A172 (cell line): ENCODE measurements at regions not wholly inside any gene's neighbourhood (a gene's known extent, or its start where the extent isn't known, plus 50 kb on each side); places are given as distances from the start of the nearest gene placed in this dataset.
"Not testable (repeated sequence)": the region's sequence is repeated elsewhere in the genome, so short reads cannot be mapped to it uniquely, and the experiment has no call there.

ENCODE experiments used
- DNase-seq: peaks from one replicate; pipeline ENCODE4 v3.0.0-alpha.2; 2015; ENCODE audit warnings: low spot score

DNA sequence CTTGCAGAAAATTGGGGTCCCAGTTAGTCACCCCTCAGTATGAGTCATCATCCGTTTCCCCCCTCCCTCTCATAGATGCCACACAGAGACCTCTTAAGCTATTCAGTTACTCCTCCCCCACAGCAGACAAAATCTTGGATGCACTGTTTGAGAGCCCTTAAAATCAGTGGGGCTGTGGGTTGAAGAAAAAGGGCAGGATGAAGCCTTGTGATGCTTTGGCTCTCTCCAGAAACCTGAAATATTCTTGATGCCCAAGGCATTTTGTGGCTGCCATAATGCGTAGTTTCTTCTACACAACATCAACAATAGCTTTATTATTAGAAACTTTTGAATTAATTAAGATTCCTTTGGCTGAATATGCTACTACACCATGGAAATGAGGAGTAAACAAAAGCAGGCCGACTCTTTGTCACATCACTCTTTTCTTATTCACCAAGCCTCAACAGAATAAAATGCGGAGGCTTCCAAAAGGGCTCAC is 133.8 kb downstream of the MRPS30 start:
- no peak for DNase-seq

DNA sequence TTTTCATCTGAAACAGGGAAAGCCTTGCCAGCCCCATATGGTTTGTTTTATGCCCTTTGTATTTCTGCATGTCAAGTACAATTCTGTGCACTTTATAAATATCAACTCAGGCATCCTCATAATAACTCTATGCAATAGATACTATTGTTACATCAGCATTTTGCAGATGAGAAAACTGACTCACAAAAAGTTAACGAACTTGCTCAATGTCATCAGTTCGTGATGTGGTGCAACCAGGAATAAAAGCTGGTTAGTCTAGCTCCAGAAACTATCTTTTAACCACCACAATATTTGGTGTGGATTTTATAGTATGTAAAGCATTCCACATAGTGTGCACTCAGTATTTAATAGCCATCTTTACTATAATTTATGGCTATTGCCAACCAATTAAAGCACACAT is 134.9 kb downstream of the MRPS30 start:
- DNase-seq, result peak; percentile 8

DNA sequence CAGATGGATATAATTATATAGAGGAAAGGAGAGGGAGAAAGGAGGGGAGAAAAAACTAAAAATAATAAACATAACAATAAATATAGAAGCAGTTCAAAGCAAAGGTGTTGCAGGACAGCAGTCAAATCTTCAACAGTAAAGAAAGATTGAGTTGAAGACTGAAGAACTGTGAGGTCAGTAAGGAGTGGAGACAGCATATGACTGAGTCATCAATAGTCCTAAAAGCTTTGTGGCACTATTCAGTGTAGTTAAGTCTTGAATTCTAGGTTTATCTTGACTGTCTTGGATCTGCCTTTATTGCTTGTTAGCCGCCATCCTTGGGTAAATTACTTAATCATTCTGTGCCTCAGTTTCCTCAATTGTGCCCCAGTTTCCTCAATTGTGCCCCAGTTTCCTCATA is 137.0 kb downstream of the MRPS30 start:
- peak; percentile 2 for DNase-seq

DNA sequence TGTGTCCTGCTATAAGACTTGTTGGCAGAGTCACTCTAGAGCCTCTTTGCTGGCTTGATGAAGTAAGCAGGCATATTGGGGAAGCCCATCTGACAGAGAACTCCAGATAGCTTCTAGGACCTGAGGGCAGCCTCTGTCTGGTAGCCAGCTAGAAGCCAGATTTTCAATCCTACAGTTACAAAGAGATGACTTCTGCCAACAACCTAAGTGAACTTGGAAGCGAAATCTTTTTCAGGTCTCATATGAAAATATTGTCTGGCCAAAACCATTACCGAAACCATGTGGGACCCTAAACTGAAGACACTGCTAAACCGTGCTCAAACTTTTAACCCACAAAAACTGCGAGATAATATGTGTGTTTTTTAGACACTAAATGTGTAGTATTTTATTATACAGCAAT is 140.9 kb downstream of the MRPS30 start:
- DNase-seq, result no peak

DNA sequence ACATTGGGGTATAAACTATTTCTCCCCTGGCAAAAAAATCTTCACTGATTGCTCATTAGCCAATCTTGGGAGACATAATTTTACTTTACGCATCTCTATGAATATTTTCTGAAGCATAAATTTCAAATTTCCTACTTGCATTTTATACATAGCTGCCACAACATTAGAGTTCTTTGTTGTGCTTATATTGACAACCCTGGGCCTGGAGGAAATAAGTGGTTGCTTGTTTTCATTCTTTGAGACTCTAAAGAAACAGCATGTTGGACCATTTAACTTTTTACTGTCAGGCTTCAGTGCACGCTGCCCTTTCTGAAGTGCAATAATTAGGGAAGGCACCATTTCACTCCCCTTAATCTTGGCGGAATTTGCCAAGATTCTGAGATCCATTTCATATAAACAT is 142.6 kb downstream of the MRPS30 start:
- no peak for DNase-seq

DNA sequence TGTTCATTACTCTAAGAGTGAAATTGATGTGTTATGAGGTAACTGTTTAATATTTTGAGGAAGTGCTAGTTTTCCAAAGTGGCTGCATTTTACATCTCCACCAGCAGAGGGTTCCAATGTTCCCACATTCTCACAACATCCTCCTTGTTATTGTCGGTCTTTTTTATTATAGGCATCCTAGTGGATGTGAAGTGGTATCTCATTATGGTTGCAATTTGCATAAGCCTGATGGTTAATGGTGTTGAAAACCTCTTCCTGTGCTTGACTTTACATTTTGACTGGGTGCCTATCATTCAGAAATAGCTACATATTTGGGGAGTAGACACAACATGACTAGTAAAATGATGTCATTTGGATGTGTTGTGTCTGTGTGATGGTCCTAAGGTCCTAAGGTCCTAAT is 143.6 kb downstream of the MRPS30 start:
- DNase-seq, result peak; percentile 57

DNA sequence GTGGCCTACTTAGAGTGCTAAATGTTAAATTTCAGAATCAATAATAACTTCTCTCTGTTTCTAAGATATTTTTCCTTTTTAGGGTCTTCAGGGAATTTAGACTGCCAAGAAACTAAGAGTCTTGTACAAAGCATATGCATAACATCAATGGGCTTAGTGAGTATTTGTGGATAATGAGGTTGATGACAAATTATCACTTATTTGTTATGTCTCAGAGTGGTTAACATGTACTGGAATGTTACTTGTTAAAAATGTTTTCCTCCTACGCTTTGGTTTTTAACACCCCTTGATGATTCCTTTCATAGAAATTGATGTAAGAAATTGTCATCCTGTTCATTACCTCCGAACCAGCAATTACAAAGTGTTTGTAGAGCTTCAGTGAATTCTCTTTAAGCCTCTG is 144.3 kb downstream of the MRPS30 start:
- DNase-seq, result no peak

DNA sequence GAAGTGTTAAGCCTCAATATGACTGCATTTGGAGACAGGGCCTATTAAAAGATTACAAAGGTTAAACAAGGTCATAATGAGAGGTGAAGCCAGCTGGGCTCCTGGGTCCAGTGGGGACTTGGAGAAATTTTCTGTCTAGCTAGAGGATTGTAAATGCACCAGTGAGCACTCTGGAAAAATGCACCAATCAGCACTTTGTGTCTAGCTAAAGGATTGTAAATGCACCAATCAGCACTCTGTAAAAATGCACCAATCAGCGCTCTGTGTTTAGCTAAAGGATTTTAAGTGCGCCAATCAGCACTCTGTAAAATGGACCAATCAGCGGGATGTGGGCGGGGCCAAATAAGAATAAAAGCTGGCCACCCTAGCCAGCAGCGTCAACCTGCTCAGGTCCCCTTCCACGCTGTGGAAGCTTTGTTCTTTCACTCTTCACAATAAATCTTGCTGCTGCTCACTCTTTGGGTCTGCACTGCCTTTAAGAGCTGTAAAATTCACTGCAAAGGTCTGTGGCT is 150.3 kb downstream of the MRPS30 start:
- not testable (repeated sequence) for DNase-seq

DNA sequence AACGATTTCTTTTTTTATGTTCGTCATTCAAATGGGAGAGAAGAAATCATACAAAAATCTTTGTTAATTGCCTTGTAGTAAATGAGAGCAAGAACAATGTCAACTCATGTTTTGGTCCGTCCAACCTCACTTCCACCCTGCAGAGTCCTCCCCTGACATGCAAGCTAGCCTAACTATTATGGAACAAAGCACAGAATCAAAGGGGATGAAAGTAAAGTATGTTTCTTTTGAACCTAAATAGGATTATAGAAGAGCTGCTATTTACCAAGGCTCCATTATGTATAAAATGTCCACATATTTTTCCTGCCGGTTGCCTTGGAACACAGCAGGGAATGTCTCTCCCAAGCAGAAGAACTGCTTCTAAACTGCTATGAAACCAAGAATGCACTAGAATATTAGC is 161.1 kb downstream of the MRPS30 start:
- DNase-seq, result no peak

DNA sequence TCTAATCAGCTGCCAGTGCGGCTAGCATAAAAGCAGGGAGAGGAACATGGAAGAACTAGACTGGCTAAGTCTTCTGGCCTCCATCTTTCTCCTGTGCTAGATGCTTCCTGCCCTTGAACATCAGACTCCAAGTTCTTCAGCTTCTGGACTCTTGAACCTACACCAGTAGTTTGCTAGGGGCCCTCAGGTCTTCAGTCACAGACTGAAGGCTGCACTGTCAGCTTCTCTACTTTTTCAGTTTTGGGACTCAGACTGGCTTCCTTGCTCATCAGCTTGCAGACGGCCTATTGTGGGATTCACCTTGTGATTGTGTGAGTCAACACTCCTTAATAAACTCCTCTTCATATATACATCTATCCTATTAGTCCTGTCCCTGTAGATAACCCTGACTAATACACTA is 162.2 kb downstream of the MRPS30 start:
- DNase-seq, result not testable (repeated sequence)

DNA sequence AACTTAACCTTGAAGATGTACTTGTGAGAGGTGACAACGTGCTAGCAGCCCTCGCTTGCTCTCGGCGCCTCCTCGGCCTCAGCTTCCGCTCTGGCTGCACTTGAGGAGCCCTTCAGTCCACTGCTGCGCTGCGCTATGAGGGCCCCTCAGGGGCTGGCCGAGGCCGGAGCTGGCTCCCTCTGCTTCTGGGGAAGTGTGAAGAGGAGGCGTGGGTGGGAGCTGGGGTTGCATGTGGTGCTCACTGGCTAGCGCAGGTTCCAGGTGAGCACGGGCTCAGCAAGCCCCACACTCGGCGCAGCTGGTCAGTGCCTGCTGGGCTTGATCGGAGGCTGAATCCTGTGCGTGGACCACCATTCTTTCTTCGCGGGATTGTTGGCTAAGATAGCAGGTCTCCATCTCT is 166.1 kb downstream of the MRPS30 start:
- DNase-seq, result no peak

DNA sequence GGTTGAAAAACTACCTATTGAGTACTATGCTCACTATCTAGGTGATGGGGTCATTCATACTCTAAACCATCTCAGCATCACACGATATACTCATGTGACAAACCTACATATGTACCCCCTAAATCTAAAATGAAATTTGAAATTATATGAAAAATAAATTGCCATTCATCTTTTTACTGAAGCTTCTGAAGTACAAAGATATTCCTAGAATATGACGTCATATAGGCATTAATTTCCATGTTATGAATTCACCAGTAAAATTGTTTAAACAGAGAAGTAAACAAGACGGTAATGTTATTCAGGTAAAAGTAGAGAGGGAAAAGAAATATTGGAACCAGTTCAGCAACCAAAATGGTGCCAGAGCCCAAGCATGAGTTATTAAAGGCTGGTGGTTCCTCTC is 173.0 kb downstream of the MRPS30 start:
- DNase-seq, result no peak

DNA sequence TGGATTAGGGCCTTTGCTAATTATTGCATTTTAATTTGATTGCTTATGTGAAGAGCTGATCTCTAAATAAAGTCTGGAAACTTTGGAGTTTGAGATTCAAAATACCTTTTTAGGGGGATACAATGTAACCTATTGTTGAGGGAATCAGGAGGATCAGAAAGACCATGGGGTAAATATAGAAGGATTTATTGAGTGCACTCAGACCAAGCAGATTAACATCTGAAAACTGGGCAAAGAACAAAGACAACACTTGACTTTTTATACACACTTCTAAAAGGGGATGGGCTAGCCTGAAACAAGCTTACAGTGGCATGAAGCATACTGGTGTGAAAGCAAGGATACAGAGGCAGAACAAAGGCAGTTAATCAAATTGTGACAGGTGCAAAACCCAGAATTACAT is 174.3 kb downstream of the MRPS30 start:
- DNase-seq, result peak; percentile 4

DNA sequence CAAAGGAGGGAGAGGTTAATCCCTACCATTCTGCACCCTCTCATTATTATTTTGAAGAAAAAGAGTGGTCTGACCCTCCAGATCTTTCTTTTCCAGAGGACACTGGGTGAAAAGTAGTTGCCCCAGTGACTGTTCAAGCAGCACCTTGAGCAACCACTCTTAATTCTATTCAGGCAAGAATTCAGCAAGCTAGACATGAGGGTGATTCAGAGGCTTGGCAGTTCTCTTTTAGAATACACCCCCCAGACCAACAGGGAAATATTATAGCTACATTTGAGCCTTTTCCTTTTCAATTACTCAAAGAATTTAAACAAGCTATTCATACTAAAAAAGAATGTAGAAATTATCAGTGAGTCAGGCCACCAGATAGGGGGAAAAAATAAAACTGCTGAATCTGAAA is 178.3 kb downstream of the MRPS30 start:
- DNase-seq, result peak; percentile 3

DNA sequence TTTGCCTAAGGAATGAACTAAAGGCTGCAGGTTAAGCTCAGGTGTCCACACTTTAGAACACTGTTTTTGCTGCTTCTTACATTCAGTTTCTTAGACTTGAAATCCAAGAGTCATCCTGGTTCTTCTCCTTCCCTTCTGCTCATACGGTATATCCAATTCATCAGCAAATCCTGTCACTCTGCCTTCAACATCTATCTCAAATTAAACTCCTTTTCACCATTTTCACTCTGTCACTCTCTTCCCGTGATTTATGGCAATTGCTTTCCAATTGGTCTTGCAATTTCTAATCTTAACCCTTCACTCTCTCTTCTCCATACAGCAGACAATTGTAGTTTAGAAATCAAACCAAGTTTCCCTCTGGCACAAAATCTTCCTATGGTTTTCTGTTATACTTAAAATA is 182.9 kb downstream of the MRPS30 start:
- no peak for DNase-seq

DNA sequence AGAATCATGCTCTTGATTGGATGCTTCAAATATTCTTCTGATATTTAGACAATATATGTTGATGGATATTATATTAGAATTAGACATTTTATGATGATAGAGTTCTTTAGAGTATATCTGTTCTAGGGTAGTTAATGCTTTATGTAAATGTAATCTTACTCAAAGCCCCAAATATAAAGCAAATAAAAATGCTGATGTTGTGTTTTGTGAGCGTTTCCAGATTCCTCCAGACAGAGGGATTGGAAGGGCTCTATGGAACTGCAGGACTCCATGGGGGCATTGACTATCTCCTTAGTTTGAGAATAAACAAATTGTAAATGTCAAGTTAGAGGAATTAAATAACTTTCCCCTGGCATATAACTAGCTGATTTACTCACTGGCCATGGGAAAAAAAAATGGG is 184.5 kb downstream of the MRPS30 start:
- DNase-seq, result no peak

DNA sequence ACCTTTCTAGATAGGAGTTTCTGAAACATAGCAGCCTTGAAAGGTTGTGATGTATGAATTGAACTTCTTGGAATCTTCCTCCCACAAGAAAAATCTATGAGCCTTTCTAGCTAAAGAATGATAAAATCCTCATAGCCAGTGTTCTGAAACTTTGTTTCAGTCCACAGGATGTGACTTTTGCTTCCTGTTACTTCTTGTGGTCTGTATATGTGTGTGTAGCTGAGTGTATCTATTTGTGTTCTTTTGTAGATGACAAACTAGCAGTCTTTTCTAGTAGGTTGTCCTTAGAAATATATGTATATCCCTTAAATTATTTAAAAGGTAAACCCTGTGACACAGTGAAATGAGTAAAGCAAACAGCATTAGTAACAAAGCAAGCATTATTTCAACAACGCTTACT is 188.8 kb downstream of the MRPS30 start:
- DNase-seq, result no peak

DNA sequence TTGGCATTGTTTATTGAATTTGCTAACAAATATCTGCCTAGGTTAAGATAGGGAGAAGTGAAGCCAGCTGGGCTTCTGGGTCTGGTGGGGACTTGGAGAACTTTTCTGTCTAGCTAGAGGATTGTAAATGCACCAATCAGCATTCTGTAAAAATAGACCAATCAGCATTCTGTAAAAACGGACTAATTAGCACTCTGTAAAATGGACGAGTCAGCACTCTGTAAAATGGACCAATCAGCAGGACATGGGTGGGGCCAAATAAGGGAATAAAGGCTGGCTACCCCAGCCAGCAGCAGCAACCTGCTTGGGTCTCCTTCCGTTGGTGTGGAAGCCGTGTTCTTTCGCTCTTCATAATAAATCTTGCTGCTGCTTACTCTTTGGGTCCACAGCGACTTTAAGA is 198.4 kb downstream of the MRPS30 start:
- not testable (repeated sequence) for DNase-seq

DNA sequence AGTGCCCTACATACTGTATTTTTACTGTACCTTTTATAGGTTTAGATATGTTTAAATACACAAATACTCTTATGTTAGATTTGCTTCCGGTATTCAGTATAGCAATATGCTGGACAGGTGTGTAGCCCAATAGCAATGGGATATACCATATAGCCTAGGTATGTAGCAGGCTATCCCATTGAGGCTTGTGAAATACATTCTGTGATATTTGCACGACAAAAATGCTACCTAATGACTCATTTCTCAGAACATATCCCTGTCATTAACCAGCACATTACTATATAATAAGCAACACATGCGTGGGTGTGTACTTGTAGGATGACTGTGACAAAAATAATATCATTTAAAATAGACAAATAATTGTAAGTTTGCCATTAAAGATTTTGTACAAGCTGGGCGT is 208.8 kb downstream of the MRPS30 start:
- no peak for DNase-seq

DNA sequence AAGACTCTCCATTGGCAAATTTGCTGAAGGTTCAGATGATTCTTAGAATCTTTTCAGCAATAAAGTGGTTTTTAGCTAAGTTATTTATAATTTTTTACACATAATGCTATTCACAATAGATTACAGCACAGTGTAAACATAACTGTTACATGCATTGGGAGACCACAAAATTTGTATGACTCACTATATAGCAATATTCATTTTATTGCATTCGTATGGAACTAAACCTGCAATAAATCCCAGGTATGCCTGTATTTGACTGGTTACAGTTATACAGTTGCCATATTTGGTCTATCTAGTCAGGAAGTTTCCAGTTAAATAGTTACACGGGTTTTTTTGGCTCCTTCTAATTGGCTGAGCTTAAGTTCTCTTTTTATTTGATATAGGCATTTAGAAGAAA is 220.8 kb downstream of the MRPS30 start:
- no peak for DNase-seq

DNA sequence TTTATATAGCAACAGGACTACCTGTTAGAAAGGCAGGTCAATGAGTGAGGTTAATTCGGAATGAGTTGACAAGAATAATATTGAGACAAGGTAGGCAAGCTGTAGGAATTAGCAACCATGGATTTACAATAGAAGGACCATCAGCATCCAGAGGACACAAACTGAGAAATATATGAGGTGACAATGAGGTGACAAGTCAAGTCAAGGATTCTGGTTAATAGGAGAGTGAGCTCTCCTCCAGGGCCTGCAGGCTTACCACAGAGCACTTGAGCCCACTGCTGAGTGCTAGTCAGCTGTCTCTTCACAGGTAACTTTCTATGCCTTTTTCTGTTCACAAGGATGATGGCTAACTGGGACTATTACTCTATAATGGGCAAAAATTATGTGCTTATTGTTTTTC is 227.2 kb downstream of the MRPS30 start:
- DNase-seq, result no peak

DNA sequence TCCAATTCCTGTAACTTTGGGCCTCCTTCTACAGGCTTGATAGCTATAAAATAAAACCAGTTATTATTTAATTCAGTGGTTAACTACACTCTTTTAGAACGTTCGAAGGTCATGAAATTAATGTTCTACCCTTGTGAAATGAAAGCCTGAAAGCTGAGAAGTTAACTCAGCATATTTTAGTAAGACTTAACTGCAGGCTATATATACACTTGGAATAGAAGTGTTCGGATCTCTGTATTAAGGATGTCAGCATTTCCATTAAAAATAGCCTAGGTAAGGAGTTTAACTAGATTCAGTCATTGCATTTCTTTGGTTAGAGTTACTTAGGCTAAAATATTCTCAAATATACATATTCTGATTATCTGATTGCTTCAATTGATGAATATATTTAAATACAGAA is 229.2 kb downstream of the MRPS30 start:
- no peak for DNase-seq

DNA sequence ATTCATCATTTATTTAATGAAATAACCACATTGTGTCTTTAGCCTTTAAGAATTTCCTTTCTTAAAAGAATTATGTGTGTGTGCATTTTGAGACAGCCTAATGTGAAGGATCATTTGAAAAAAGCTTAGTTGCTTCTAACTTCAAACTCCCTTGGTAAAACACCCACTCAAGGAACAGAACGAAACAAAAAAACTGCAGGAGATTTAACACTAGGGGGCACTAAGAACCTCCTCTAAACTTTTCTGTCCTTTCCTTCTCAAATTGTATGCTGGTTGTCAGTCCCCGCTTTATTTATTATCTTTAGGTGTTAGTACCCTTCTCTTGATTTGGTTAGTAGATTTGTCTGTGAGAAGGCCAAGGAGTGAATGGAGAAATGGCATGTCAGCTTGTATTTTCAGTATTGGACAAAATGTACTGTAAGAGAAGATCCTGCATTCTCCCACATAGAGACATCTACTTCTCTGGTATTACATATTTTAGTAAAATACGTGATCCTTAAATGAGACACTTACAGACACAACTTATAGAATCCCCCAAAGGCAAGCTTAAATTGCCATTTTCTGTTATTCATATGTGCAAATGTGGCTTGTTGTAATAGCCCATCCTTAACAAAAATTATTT is 229.7 kb downstream of the MRPS30 start:
- DNase-seq, result peak; percentile 56

DNA sequence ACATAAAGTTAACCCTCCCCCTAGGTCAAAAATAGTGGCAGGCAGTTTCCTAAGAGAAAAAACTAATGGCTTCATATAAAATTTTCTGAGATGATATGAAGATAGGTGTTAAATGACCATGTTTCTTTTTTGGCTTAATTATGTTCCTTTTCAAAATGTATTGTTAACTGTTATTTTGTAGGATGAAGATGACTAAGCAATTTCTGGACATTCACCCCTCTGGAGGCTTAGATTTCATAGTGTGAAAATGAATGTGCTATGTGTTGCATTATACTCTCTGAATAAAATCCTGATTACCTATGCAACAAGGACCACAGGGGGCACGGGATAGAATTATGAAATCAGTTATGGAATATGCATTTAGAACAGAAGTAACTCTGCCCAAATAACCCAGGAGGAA is 233.5 kb downstream of the MRPS30 start:
- DNase-seq, result no peak
